Esophagus squamous epithelium (tissue), 4 donors: ENCODE measurements at regions not wholly inside any gene's neighbourhood (a gene's known extent, or its start where the extent isn't known, plus 50 kb on each side); places are given as distances from the start of the nearest gene placed in this dataset.

Source experiments
- POLR2A ChIP-seq, 4 donors: fragments of 450-650 bp; IDR thresholded peaks; one replicate each; pipeline ENCODE4 v1.6.1; 2017; ENCODE audit warnings: antibody characterized with exemption in 4 of 4, mild to moderate bottlenecking in 4 of 4, moderate library complexity in 3 of 4
- TF ChIP-seq, protein P1 (sequence below), 6 experiments: fragments of 450-650 bp in 4 of 6; fragments of 200-600 bp in 2 of 6; sonication (generic) in 2 of 6; IDR thresholded peaks; one replicate each; pipeline ENCODE4 v1.5.1; 2016 to 2019; ENCODE audit warnings: antibody characterized with exemption in 6 of 6, mild to moderate bottlenecking in 4 of 6, moderate library complexity in 4 of 6

DNA sequence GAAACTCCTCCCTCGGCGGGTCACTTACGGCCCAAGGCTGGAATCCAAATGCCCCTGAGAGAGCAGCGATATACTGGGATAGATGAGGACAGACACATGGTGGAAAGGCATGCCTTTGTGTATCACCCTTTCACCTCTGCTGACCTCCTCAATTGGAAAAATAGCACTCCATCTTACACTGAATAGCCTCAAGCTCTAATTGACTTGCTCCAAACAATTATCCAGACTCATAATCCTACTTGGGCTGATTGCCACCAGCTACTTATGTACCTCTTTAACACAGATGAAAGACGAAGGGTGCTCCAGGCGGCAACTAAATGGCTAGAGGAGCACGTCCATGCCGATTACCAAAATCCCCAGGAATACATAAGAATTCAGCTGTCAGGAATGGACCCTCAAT is 1142.2 kb downstream of the ARAP2 start:
- TF ChIP-seq POLR2A (IDR thresholded peaks at IDR 0.05), result no peak
- TF ChIP-seq, protein P1, sequence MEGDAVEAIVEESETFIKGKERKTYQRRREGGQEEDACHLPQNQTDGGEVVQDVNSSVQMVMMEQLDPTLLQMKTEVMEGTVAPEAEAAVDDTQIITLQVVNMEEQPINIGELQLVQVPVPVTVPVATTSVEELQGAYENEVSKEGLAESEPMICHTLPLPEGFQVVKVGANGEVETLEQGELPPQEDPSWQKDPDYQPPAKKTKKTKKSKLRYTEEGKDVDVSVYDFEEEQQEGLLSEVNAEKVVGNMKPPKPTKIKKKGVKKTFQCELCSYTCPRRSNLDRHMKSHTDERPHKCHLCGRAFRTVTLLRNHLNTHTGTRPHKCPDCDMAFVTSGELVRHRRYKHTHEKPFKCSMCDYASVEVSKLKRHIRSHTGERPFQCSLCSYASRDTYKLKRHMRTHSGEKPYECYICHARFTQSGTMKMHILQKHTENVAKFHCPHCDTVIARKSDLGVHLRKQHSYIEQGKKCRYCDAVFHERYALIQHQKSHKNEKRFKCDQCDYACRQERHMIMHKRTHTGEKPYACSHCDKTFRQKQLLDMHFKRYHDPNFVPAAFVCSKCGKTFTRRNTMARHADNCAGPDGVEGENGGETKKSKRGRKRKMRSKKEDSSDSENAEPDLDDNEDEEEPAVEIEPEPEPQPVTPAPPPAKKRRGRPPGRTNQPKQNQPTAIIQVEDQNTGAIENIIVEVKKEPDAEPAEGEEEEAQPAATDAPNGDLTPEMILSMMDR (IDR thresholded peaks at IDR 0.05), result no peak
